Right lobe of liver (tissue), 6 donors: ENCODE measurements at regions not wholly inside any gene's neighbourhood (a gene's known extent, or its start where the extent isn't known, plus 50 kb on each side); places are given as distances from the start of the nearest gene placed in this dataset.

Experiments used
- ATAC-seq, 4 donors: fragments of 200-7000 bp; cut with Tn5 transposase; one replicate each; pipeline ENCODE4 v1.9.1; 2020; ENCODE audit warnings: mild to moderate bottlenecking in 4 of 4, moderate library complexity in 4 of 4
- DNase-seq, 3 donors: peaks; one replicate each; pipeline ENCODE4 v3.0.0-alpha.2; 2020
- H3K27ac ChIP-seq, 3 donors: fragments of 200-600 bp; one replicate each; pipeline ENCODE4 v1.8.0; 2022
- H3K27me3 ChIP-seq, 2 donors: fragments of 200-600 bp; one replicate each; pipeline ENCODE4 v1.8.0; 2022
- H3K36me3 ChIP-seq, 4 donors: fragments of 200-600 bp; sonication (generic) in 1 of 4; one replicate each; pipeline versions ENCODE4 v1.5.1 to v1.8.0; 2017 to 2022; ENCODE audit warnings: control low read depth in 1 of 4
- H3K4me1 ChIP-seq, 4 donors: fragments of 200-600 bp; sonication (generic) in 1 of 4; one replicate each; pipeline versions ENCODE4 v1.5.1 to v1.8.0; 2017 to 2022; ENCODE audit warnings: control low read depth in 1 of 4
- H3K4me3 ChIP-seq, 3 donors: fragments of 200-600 bp; one replicate each; pipeline ENCODE4 v1.8.0; 2022
- H3K9me3 ChIP-seq, 4 donors: fragments of 200-600 bp; sonication (generic) in 1 of 4; one replicate each; pipeline versions ENCODE4 v1.5.1 to v1.8.0; 2017 to 2022; ENCODE audit warnings: control low read depth in 1 of 4
- POLR2A ChIP-seq: fragments of 450-650 bp; IDR thresholded peaks from one replicate; pipeline ENCODE4 v1.6.1; 2017; ENCODE audit warnings: antibody characterized with exemption, mild to moderate bottlenecking
- WGBS: methylation state at CpG from one replicate; pipeline ENCODE4 v1.1.6; 2018; ENCODE audit warnings: low coverage, low lambda C conversion rate; ENCODE audit not compliant: insufficient coverage; ENCODE audit errors: missing lambda C conversion rate; 5-methylcytosine and 5-hydroxymethylcytosine counted together
- intact Hi-C, 2 donors: fragments of 100-400 bp; cut with DNase I; formaldehyde crosslinking; loops; one replicate each; pipeline versions ENCODE4 v1.11.2 to v1.14.1; 2022
- TF ChIP-seq, protein P1 (sequence below), 4 donors: fragments of 200-600 bp in 3 of 4; fragments of 450-650 bp in 1 of 4; IDR thresholded peaks; one replicate each; pipeline versions ENCODE4 v1.5.1 to v1.8.0; 2016 to 2022; ENCODE audit warnings: antibody characterized with exemption in 4 of 4, mild to moderate bottlenecking in 2 of 4
- donor health status: DM: no; HTN: yes; CAD: no.
- donor health status: DM: no; HTN: no; CAD: no.
- donor health status: DM: no; HTN: no; CAD: no.
- donor health status: DM: no; HTN: yes; CAD: no.
- donor health status: DM: no; HTN: yes; CAD: no.

GRCh38 chr2:241957276-241957675 lies 87.7 kb downstream of the RTP5 start:
- WGBS = 88% methylated on average over 8 of the region's 14 CpGs
- intact Hi-C loops = no loop called here
- Histone ChIP-seq H3K27me3 (no peaks in the 10 kb centered on the region), H3K9me3 (no peaks in the 10 kb centered on the region), H3K36me3 (no peaks in the 10 kb centered on the region), H3K4me1 (no peaks in the 10 kb centered on the region), H3K4me3 (no peak overlapping the region), H3K27ac (no peak overlapping the region)
- no peak for TF ChIP-seq POLR2A
- TF ChIP-seq, protein P1, sequence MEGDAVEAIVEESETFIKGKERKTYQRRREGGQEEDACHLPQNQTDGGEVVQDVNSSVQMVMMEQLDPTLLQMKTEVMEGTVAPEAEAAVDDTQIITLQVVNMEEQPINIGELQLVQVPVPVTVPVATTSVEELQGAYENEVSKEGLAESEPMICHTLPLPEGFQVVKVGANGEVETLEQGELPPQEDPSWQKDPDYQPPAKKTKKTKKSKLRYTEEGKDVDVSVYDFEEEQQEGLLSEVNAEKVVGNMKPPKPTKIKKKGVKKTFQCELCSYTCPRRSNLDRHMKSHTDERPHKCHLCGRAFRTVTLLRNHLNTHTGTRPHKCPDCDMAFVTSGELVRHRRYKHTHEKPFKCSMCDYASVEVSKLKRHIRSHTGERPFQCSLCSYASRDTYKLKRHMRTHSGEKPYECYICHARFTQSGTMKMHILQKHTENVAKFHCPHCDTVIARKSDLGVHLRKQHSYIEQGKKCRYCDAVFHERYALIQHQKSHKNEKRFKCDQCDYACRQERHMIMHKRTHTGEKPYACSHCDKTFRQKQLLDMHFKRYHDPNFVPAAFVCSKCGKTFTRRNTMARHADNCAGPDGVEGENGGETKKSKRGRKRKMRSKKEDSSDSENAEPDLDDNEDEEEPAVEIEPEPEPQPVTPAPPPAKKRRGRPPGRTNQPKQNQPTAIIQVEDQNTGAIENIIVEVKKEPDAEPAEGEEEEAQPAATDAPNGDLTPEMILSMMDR (IDR thresholded peaks at IDR 0.05) = no peak
- DNase-seq (no peak), ATAC-seq (no peak)

GRCh38 chr2:241958818-241959545 lies 89.5 kb downstream of the RTP5 start:
- WGBS = 77% methylated on average over 11 of the region's 21 CpGs
- Histone ChIP-seq H3K36me3 (no peaks in the 10 kb centered on the region), H3K4me3 (no peak overlapping the region), H3K4me1 (no peaks in the 10 kb centered on the region), H3K27me3 (no peaks in the 10 kb centered on the region), H3K9me3 (no peaks in the 10 kb centered on the region), H3K27ac (no peak overlapping the region)
- ATAC-seq (no peak), DNase-seq (no peak)
- TF ChIP-seq POLR2A = no peak
- TF ChIP-seq, protein P1 (IDR thresholded peaks at IDR 0.05) = no peak
- intact Hi-C loops = no loop called here

- H3K4me3 ChIP-seq = no peak overlapping the region
- whole genome bisulfite sequencing = 54% methylated on average over 3 of the region's 3 CpGs
- intact Hi-C loops = no loop called here
- H3K36me3 ChIP-seq = no peaks in the 10 kb centered on the region
- H3K4me1 ChIP-seq = no peaks in the 10 kb centered on the region
- H3K27ac ChIP-seq = no peak overlapping the region
- DNase-seq = no peak
- no peaks in the 10 kb centered on the region for H3K9me3 ChIP-seq
- H3K27me3 ChIP-seq = no peaks in the 10 kb centered on the region
- ATAC-seq = no peak
- TF ChIP-seq POLR2A = no peak
- TF ChIP-seq, protein P1 (IDR thresholded peaks at IDR 0.05) = no peak
Observed at GRCh38 chr2:241959751-241960269, 90.3 kb downstream of the RTP5 start.

DNA sequence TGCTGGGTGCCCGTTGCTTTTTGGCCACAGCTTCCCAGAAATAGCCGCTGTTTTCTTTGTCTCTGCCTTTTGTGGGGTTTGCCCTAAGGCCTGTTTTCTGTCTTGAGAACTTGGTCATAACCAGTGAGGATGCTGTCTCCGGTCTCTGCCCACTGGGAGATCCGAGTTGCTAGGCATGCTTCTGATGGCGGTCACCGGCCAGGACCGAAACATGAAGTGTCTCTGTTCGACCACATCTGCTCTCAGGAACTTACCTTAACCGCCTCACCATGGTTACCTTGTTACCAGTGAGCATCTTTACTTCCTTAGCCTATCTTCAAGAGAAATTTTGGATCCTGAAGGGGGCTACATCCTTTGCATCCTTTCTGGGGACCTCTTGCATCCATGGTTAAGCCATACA lies 91.9 kb downstream of the RTP5 start:
- intact Hi-C loops = no loop called here
- ATAC-seq = no peak
- Histone ChIP-seq H3K27ac (no peak overlapping the region), H3K36me3 (no peaks in the 10 kb centered on the region), H3K27me3 (no peaks in the 10 kb centered on the region), H3K4me3 (no peak overlapping the region), H3K4me1 (no peaks in the 10 kb centered on the region), H3K9me3 (no peaks in the 10 kb centered on the region)
- peak in 1 of 3 donors; percentile 25 for DNase-seq
- TF ChIP-seq, protein P1 (IDR thresholded peaks at IDR 0.05) = no peak
- no peak for TF ChIP-seq POLR2A
- WGBS = 81% methylated on average over 4 of the region's 9 CpGs
